ENCODE measurements at regions not wholly inside any gene's neighbourhood (a gene's known extent, or its start where the extent isn't known, plus 50 kb on each side); places are given as distances from the start of the nearest gene placed in this dataset.

DNA sequence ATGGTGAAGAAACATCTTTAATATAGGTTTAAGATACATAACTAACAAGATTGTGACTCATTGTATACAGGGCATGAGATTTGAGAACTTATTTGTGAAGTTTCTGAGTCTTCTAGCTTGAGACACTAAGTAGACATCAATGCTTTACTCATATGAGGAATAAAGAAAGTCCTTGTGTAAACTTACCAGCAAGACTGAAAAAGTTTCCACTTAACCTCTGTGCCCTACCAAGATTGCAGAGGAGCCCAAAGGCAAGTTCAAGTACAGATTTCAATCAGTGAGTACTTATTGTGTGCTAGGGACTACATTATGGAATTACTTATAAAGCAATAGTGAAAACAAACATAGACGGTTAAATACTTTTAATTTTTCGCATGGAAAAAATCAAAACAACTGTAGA lies 1041.2 kb upstream of the CELF4 start:
- TF ChIP-seq, protein P1, sequence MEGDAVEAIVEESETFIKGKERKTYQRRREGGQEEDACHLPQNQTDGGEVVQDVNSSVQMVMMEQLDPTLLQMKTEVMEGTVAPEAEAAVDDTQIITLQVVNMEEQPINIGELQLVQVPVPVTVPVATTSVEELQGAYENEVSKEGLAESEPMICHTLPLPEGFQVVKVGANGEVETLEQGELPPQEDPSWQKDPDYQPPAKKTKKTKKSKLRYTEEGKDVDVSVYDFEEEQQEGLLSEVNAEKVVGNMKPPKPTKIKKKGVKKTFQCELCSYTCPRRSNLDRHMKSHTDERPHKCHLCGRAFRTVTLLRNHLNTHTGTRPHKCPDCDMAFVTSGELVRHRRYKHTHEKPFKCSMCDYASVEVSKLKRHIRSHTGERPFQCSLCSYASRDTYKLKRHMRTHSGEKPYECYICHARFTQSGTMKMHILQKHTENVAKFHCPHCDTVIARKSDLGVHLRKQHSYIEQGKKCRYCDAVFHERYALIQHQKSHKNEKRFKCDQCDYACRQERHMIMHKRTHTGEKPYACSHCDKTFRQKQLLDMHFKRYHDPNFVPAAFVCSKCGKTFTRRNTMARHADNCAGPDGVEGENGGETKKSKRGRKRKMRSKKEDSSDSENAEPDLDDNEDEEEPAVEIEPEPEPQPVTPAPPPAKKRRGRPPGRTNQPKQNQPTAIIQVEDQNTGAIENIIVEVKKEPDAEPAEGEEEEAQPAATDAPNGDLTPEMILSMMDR (IDR thresholded peaks at IDR 0.05; ENCODE audit: low read depth, low read length, poor library complexity, severe bottlenecking) = no peak
- TF ChIP-seq EZH2phosphoT487 (IDR thresholded peaks at IDR 0.05; ENCODE audit: borderline replicate concordance, low read length) = no peak

Data from DOHH2 (cell line).